H1 (cell line): ENCODE measurements at regions not wholly inside any gene's neighbourhood (a gene's known extent, or its start where the extent isn't known, plus 50 kb on each side); places are given as distances from the start of the nearest gene placed in this dataset.

Experiments used
- CTCF ChIA-PET: fragments of 300-600 bp; sonication (Branson Sonifier 250); formaldehyde crosslinking; loops from one replicate; lab custom pipeline; 2021; ENCODE audit not compliant: partially characterized antibody; lab: Charles Lee
- POLR2A ChIA-PET: fragments of 300-600 bp; sonication (Branson Sonifier 250); formaldehyde crosslinking; loops from one replicate; lab custom pipeline; 2021; ENCODE audit warnings: inconsistent platforms; ENCODE audit not compliant: partially characterized antibody; lab: Charles Lee
- DNase-seq, 2 experiments: peaks; one replicate each; pipeline versions ENCODE4 v3.0.0 to v3.0.0-alpha.2; 2010 to 2022; ENCODE audit warnings: low spot score in 2 of 2, low read depth in 1 of 2, mixed read lengths in 1 of 2
- FAIRE-seq: peaks from 2 replicates; lab custom pipeline; 2011; peaks lifted over from hg19 to GRCh38; lab: Jason Lieb, UNC
- H2AFZ ChIP-seq: 2 replicates; pipeline ENCODE4 v1.8.1; 2012; ENCODE audit warnings: low read length, inconsistent platforms
- H2AK5ac ChIP-seq: 2 replicates; pipeline ENCODE4 v1.6.1; 2013; ENCODE audit warnings: low read depth, low read length
- H2BK120ac ChIP-seq: replicated peaks from 2 replicates; pipeline ENCODE3; 2013; ENCODE audit warnings: low read depth, low read length, inconsistent platforms
- H2BK12ac ChIP-seq: 2 replicates; pipeline ENCODE4 v1.6.1; 2013; ENCODE audit warnings: low read depth, low read length
- H2BK15ac ChIP-seq: 2 replicates; pipeline ENCODE4 v1.6.1; 2013; ENCODE audit warnings: low read length
- H2BK20ac ChIP-seq: 2 replicates; pipeline ENCODE4 v1.6.1; 2013; ENCODE audit warnings: low read length
- H2BK5ac ChIP-seq: 2 replicates; pipeline ENCODE4 v1.6.1; 2013; ENCODE audit warnings: low read depth, low read length
- H3K14ac ChIP-seq: 2 replicates; pipeline ENCODE4 v1.6.1; 2013; ENCODE audit warnings: inconsistent platforms; ENCODE audit not compliant: insufficient read length
- H3K18ac ChIP-seq: 2 replicates; pipeline ENCODE4 v1.6.1; 2013; ENCODE audit warnings: low read length; ENCODE audit errors: extremely low read depth
- H3K23ac ChIP-seq: 2 replicates; pipeline ENCODE4 v1.6.1; 2013; ENCODE audit warnings: inconsistent platforms; ENCODE audit not compliant: insufficient read length
- H3K23me2 ChIP-seq: 2 replicates; pipeline ENCODE4 v1.6.1; 2013; ENCODE audit warnings: low read depth, low read length
- H3K27ac ChIP-seq: 2 replicates; pipeline ENCODE4 v1.6.1; 2011; ENCODE audit warnings: low read depth, low read length, inconsistent platforms
- H3K27me3 ChIP-seq, 4 experiments: replicated peaks in 1 of 4; 1 replicate in 1 of 4; 2 replicates in 3 of 4; pipeline versions ENCODE4 v1.6.1 to v1.8.1; 2011 to 2013; ENCODE audit warnings: low read length in 3 of 4, mild to moderate bottlenecking in 3 of 4, inconsistent platforms in 2 of 4, mixed read lengths in 2 of 4, moderate library complexity in 1 of 4; ENCODE audit not compliant: control insufficient read depth in 3 of 4, insufficient read depth in 3 of 4; ENCODE audit errors: extremely low read depth in 1 of 4
- H3K36me3 ChIP-seq, 4 experiments: 2 replicates each; pipeline versions ENCODE4 v1.6.1 to v1.8.1; 2011 to 2013; ENCODE audit warnings: mild to moderate bottlenecking in 4 of 4, low read length in 3 of 4, moderate library complexity in 2 of 4, control low read depth in 1 of 4, inconsistent platforms in 1 of 4; ENCODE audit not compliant: insufficient read depth in 4 of 4, control insufficient read depth in 2 of 4
- H3K4ac ChIP-seq: replicated peaks from 2 replicates; pipeline ENCODE3; 2013; ENCODE audit warnings: low read length, low read depth, mixed read lengths, inconsistent platforms; ENCODE audit not compliant: insufficient read length
- H3K4me1 ChIP-seq, 4 experiments: replicated peaks in 1 of 4; 1 replicate in 1 of 4; 2 replicates in 3 of 4; pipeline versions ENCODE4 v1.6.1 to v1.8.1; 2011 to 2013; ENCODE audit warnings: low read length in 3 of 4, inconsistent platforms in 2 of 4, mixed read lengths in 1 of 4; ENCODE audit not compliant: insufficient read depth in 4 of 4, control insufficient read depth in 3 of 4
- H3K4me2 ChIP-seq, 2 experiments: 2 replicates each; pipeline versions ENCODE4 v1.6.1 to v1.8.1; 2011 to 2013; ENCODE audit warnings: low read depth in 2 of 2, low read length in 2 of 2, control low read depth in 1 of 2, inconsistent platforms in 1 of 2, mild to moderate bottlenecking in 1 of 2; ENCODE audit not compliant: insufficient read depth in 1 of 2
- H3K4me3 ChIP-seq, 4 experiments: fragments of 200-600, 300-600 bp in 1 of 4; sonication (generic), shearing (Covaris generic), sonication (Bioruptor Twin) in 1 of 4; 2 replicates each; pipeline versions ENCODE4 v1.5.1 to v1.8.1; 2011 to 2016; ENCODE audit warnings: low read length in 4 of 4, low read depth in 3 of 4, control low read depth in 2 of 4, inconsistent platforms in 2 of 4, mild to moderate bottlenecking in 2 of 4, mixed read lengths in 1 of 4, moderate library complexity in 1 of 4; ENCODE audit not compliant: insufficient read depth in 2 of 4; ENCODE audit errors: extremely low read depth in 1 of 4
- H3K56ac ChIP-seq: replicated peaks from 2 replicates; pipeline ENCODE3; 2013; ENCODE audit warnings: low read depth, mild to moderate bottlenecking, mixed read lengths, low read length, inconsistent platforms; ENCODE audit not compliant: insufficient read length
- H3K79me1 ChIP-seq: 2 replicates; pipeline ENCODE4 v1.6.1; 2013; ENCODE audit warnings: low read depth, low read length, control low read depth
- H3K79me2 ChIP-seq, 2 experiments: 2 replicates each; pipeline versions ENCODE4 v1.6.1 to v1.8.1; 2012 to 2013; ENCODE audit warnings: low read length in 2 of 2, mild to moderate bottlenecking in 2 of 2, inconsistent platforms in 1 of 2; ENCODE audit not compliant: insufficient read depth in 2 of 2, control insufficient read depth in 1 of 2
- H3K9ac ChIP-seq, 4 experiments: replicated peaks in 1 of 4; 1 replicate in 1 of 4; 2 replicates in 3 of 4; pipeline versions ENCODE4 v1.6.1 to v1.8.1; 2011 to 2013; ENCODE audit warnings: low read depth in 3 of 4, low read length in 3 of 4, control low read depth in 2 of 4, mild to moderate bottlenecking in 2 of 4, moderate library complexity in 2 of 4, inconsistent platforms in 1 of 4; ENCODE audit errors: extremely low read depth in 1 of 4
- H3K9me3 ChIP-seq, 2 experiments: 2 replicates each; pipeline versions ENCODE4 v1.6.1 to v1.8.1; 2012 to 2013; ENCODE audit warnings: mild to moderate bottlenecking in 2 of 2, moderate library complexity in 2 of 2, control low read depth in 1 of 2, inconsistent platforms in 1 of 2, low read depth in 1 of 2, low read length in 1 of 2, mixed read lengths in 1 of 2; ENCODE audit not compliant: insufficient read depth in 2 of 2
- H4K20me1 ChIP-seq, 2 experiments: replicated peaks in 1 of 2; 2 replicates each; pipeline versions ENCODE3 to v1.8.1; 2011 to 2013; ENCODE audit warnings: inconsistent platforms in 2 of 2, low read length in 2 of 2, mild to moderate bottlenecking in 1 of 2; ENCODE audit not compliant: insufficient read depth in 2 of 2, control insufficient read depth in 1 of 2
- H4K5ac ChIP-seq: 2 replicates; pipeline ENCODE4 v1.6.1; 2013; ENCODE audit warnings: low read length, low read depth, mixed read lengths, inconsistent platforms; ENCODE audit not compliant: insufficient read length
- H4K8ac ChIP-seq: 2 replicates; pipeline ENCODE4 v1.8.0; 2013; ENCODE audit warnings: mild to moderate bottlenecking, moderate library complexity, low read length, inconsistent platforms; ENCODE audit not compliant: insufficient read depth; ENCODE audit errors: extremely low read depth
- H4K91ac ChIP-seq: replicated peaks from 2 replicates; pipeline ENCODE3; 2013; ENCODE audit warnings: low read length, mixed read lengths, inconsistent platforms; ENCODE audit not compliant: insufficient read length
- CBX8 ChIP-seq: fragments of 300-800, 300-1000 bp; sonication (generic); IDR thresholded peaks from 2 replicates; pipeline ENCODE4 v1.7.1; 2016; ENCODE audit warnings: low read depth, low read length, borderline replicate concordance
- GABPA ChIP-seq: IDR thresholded peaks from 2 replicates; pipeline ENCODE4 v1.6.1; 2011; ENCODE audit warnings: mild to moderate bottlenecking, low read length, moderate library complexity, borderline replicate concordance; ENCODE audit not compliant: insufficient read depth
- HDAC2 ChIP-seq, 2 experiments: fragments of 300-600 bp in 1 of 2; sonication (generic) in 1 of 2; IDR thresholded peaks; 2 replicates each; pipeline ENCODE4 v1.6.1; 2011 to 2012; ENCODE audit warnings: low read depth in 2 of 2, low read length in 2 of 2, mild to moderate bottlenecking in 2 of 2, moderate library complexity in 2 of 2, borderline replicate concordance in 1 of 2, inconsistent platforms in 1 of 2
- KDM4A ChIP-seq: IDR thresholded peaks from one replicate; pipeline ENCODE4 v1.7.1; 2012; ENCODE audit warnings: low read depth, mild to moderate bottlenecking, moderate library complexity, low read length, inconsistent platforms; ENCODE audit not compliant: severe bottlenecking
- KDM5A ChIP-seq: fragments of 200-600 bp; IDR thresholded peaks from 2 replicates; pipeline ENCODE4 v1.7.1; 2012; ENCODE audit warnings: mild to moderate bottlenecking, low read length, inconsistent platforms, mixed read lengths
- RXRA ChIP-seq: IDR thresholded peaks from 2 replicates; pipeline ENCODE4 v1.6.1; 2011; ENCODE audit warnings: low read depth, mild to moderate bottlenecking, low read length, moderate library complexity; ENCODE audit not compliant: insufficient read depth
- SIRT6 ChIP-seq: IDR thresholded peaks from one replicate; pipeline ENCODE4 v1.7.1; 2012; ENCODE audit warnings: low read length, inconsistent platforms
- TCF12 ChIP-seq: IDR thresholded peaks from 2 replicates; pipeline ENCODE4 v1.6.1; 2011; ENCODE audit warnings: low read depth, mild to moderate bottlenecking, low read length
- ZNF274 ChIP-seq: IDR thresholded peaks from 2 replicates; pipeline ENCODE4 v1.7.0; 2012; ENCODE audit warnings: low read length, borderline replicate concordance; ENCODE audit errors: extremely low read depth
- WGBS, 2 experiments: shearing (Covaris generic) in 1 of 2; methylation state at CpG; one replicate each; pipeline versions ENCODE4 v1.1.6 to v1.1.7; 2013 to 2015; ENCODE audit warnings: low lambda C conversion rate in 2 of 2, mixed read lengths in 2 of 2, inconsistent platforms in 1 of 2, low coverage in 1 of 2, missing lambda C conversion rate in 1 of 2; ENCODE audit not compliant: insufficient replicate concordance in 2 of 2, insufficient coverage in 1 of 2, insufficient read length in 1 of 2; ENCODE audit errors: extremely low coverage in 1 of 2, missing lambda C conversion rate in 1 of 2; 5-methylcytosine and 5-hydroxymethylcytosine counted together

GRCh38 chr12:28851781-28852180, 297.3 kb upstream of the FAR2 start:
- no peak overlapping the region for H2BK5ac ChIP-seq
- no peak overlapping the region for H3K4me2 ChIP-seq
- no peak overlapping the region for H2AK5ac ChIP-seq
- H4K8ac ChIP-seq: no peak overlapping the region
- TF ChIP-seq TCF12 (no peak), KDM4A (no peak), RXRA (no peak), HDAC2 (IDR thresholded peaks at IDR 0.05; ENCODE audit: borderline replicate concordance in 1 of 2, low read depth in 2 of 2, low read length in 2 of 2) (no peak), ZNF274 (no peak), CBX8 (no peak), KDM5A (no peak), SIRT6 (no peak), GABPA (no peak)
- TF ChIP-seq, all 59 proteins: peak for 0
- Histone ChIP-seq H3K9ac (no peak overlapping the region), H3K27me3 (no peaks in the 10 kb centered on the region), H2BK120ac (no peak overlapping the region), H3K9me3 (no peaks in the 10 kb centered on the region), H3K23ac (no peak overlapping the region), H2AFZ (no peak overlapping the region), H3K18ac (no peak overlapping the region), H3K56ac (no peak overlapping the region), H3K4me1 (no peaks in the 10 kb centered on the region), H3K79me2 (no peaks in the 10 kb centered on the region), H3K23me2 (no peaks in the 10 kb centered on the region), H3K4me3 (no peak overlapping the region), H3K79me1 (no peaks in the 10 kb centered on the region), H3K4ac (no peak overlapping the region), H3K36me3 (no peaks in the 10 kb centered on the region), H2BK15ac (no peak overlapping the region), H3K14ac (no peak overlapping the region), H4K20me1 (no peaks in the 10 kb centered on the region), H2BK20ac (no peak overlapping the region), H2BK12ac (no peak overlapping the region), H4K5ac (no peak overlapping the region), H4K91ac (no peak overlapping the region), H3K27ac (no peak overlapping the region)
- POLR2A ChIA-PET: no interaction called here
- FAIRE-seq: no peak
- CTCF ChIA-PET: interaction anchor here (0.9 kb wide), 1 partner anchor 15 kb away, joined by 5 read pairs; no protein-coding TSS in a partner anchor
- 93% methylated on average over 6 of the region's 6 CpGs; no CpG with 5 or more reads in 1 of the 2 experiments for WGBS, 2 experiments
- DNase-seq: no peak
